Activated CD4-positive, alpha-beta T cell treated with anti-CD3 and anti-CD28 coated beads, Interleukin-2, Interleukin-6, amounts not matched to agents 100 ng/mL and 50 ng/mL, durations not matched to agents 16 hours and 8 hours (primary cell): ENCODE measurements at regions not wholly inside any gene's neighbourhood (a gene's known extent, or its start where the extent isn't known, plus 50 kb on each side); places are given as distances from the start of the nearest gene placed in this dataset.

ENCODE experiments used
- DNase-seq: peaks from one replicate; pipeline ENCODE4 v3.0.0-alpha.2; 2020

GRCh38 chr18:45505497-45506206 lies 109.6 kb upstream of the SLC14A2 start:
- DNase-seq: no peak

- no peak for DNase-seq
These were observed 108.3 kb upstream of the SLC14A2 start for GRCh38 chr18:45506951-45507350.

GRCh38 chr18:45509535-45509934 lies 105.7 kb upstream of the SLC14A2 start:
- no peak for DNase-seq

- no peak for DNase-seq
These were observed 104.6 kb upstream of the SLC14A2 start for GRCh38 chr18:45510656-45511055.

- DNase-seq: no peak
These were observed 102.8 kb upstream of the SLC14A2 start for GRCh38 chr18:45512363-45512953.

GRCh38 chr18:45517181-45517741 lies 98.0 kb upstream of the SLC14A2 start:
- DNase-seq: no peak

- no peak for DNase-seq
These were observed 96.7 kb upstream of the SLC14A2 start for GRCh38 chr18:45518311-45519155.

GRCh38 chr18:45519411-45520280 lies 95.6 kb upstream of the SLC14A2 start:
- DNase-seq: no peak

- DNase-seq: no peak
These were observed 94.1 kb upstream of the SLC14A2 start for GRCh38 chr18:45521136-45521535.

- DNase-seq: peak; percentile 28
These were observed 93.5 kb upstream of the SLC14A2 start for GRCh38 chr18:45521777-45522176.

- no peak for DNase-seq
These were observed 92.9 kb upstream of the SLC14A2 start for GRCh38 chr18:45522371-45522770.

GRCh38 chr18:45525301-45525700 lies 90.0 kb upstream of the SLC14A2 start:
- no peak for DNase-seq

GRCh38 chr18:45526114-45526841 lies 89.0 kb upstream of the SLC14A2 start:
- no peak for DNase-seq

GRCh38 chr18:45527891-45528290 lies 87.4 kb upstream of the SLC14A2 start:
- DNase-seq: no peak

GRCh38 chr18:45528712-45529336 lies 86.5 kb upstream of the SLC14A2 start:
- no peak for DNase-seq

- DNase-seq: no peak
These were observed 76.8 kb upstream of the SLC14A2 start for GRCh38 chr18:45538444-45538843.

GRCh38 chr18:45539491-45539891 lies 75.8 kb upstream of the SLC14A2 start:
- DNase-seq: no peak

- no peak for DNase-seq
These were observed 75.2 kb upstream of the SLC14A2 start for GRCh38 chr18:45540125-45540524.

GRCh38 chr18:45541421-45541820 lies 73.9 kb upstream of the SLC14A2 start:
- no peak for DNase-seq

GRCh38 chr18:45542043-45542442 lies 73.2 kb upstream of the SLC14A2 start:
- DNase-seq: no peak

- no peak for DNase-seq
These were observed 67.4 kb upstream of the SLC14A2 start for GRCh38 chr18:45547910-45548309.
